Neural cell (in vitro differentiated cells): ENCODE measurements at regions not wholly inside any gene's neighbourhood (a gene's known extent, or its start where the extent isn't known, plus 50 kb on each side); places are given as distances from the start of the nearest gene placed in this dataset.

Experiments used
- CTCF ChIP-seq: fragments of 450-650 bp; IDR thresholded peaks from 2 replicates; pipeline ENCODE4 v1.5.1; 2014; ENCODE audit warnings: antibody characterized with exemption, mild to moderate bottlenecking, moderate library complexity; ENCODE audit not compliant: poor library complexity, severe bottlenecking
- EP300 ChIP-seq: fragments of 450-650 bp; conservative IDR thresholded peaks from 2 replicates; pipeline ENCODE4 v1.6.1; 2014; ENCODE audit warnings: antibody characterized with exemption, mild to moderate bottlenecking, moderate library complexity; ENCODE audit not compliant: poor library complexity, severe bottlenecking
- EZH2 ChIP-seq: fragments of 200-600, 300-800 bp; shearing (Covaris generic), sonication (generic); IDR thresholded peaks from 2 replicates; pipeline ENCODE4 v1.6.1; 2014; ENCODE audit warnings: antibody characterized with exemption, low read length, borderline replicate concordance, mild to moderate bottlenecking; ENCODE audit not compliant: insufficient read depth, poor library complexity, severe bottlenecking
- TF ChIP-seq, protein P1 (sequence below): IDR thresholded peaks from 2 replicates; pipeline ENCODE4 v1.6.1; 2012; ENCODE audit warnings: borderline replicate concordance

DNA sequence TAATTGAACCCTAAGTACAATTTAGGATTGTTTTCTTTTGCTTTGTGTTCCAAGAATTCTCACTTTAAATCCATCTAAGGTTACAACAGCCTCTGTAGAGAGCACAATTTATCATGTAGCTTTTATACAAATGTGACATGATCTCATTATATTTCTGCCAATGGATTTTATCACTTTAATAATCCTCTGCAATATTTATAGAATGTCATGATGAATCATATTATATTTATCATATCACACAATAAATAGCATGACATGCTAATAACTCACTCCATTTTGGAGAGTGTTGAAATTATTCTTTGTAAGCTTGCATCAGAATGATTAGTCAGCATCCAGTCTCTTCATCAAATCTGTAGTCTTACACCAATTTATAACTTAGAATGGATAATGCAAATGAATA lies 280.6 kb upstream of the ZNF717 start:
- no peak for TF ChIP-seq CTCF
- TF ChIP-seq EP300: no peak
- TF ChIP-seq EZH2: no peak
- TF ChIP-seq, protein P1, sequence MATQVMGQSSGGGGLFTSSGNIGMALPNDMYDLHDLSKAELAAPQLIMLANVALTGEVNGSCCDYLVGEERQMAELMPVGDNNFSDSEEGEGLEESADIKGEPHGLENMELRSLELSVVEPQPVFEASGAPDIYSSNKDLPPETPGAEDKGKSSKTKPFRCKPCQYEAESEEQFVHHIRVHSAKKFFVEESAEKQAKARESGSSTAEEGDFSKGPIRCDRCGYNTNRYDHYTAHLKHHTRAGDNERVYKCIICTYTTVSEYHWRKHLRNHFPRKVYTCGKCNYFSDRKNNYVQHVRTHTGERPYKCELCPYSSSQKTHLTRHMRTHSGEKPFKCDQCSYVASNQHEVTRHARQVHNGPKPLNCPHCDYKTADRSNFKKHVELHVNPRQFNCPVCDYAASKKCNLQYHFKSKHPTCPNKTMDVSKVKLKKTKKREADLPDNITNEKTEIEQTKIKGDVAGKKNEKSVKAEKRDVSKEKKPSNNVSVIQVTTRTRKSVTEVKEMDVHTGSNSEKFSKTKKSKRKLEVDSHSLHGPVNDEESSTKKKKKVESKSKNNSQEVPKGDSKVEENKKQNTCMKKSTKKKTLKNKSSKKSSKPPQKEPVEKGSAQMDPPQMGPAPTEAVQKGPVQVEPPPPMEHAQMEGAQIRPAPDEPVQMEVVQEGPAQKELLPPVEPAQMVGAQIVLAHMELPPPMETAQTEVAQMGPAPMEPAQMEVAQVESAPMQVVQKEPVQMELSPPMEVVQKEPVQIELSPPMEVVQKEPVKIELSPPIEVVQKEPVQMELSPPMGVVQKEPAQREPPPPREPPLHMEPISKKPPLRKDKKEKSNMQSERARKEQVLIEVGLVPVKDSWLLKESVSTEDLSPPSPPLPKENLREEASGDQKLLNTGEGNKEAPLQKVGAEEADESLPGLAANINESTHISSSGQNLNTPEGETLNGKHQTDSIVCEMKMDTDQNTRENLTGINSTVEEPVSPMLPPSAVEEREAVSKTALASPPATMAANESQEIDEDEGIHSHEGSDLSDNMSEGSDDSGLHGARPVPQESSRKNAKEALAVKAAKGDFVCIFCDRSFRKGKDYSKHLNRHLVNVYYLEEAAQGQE: no peak
